A549 (cell line): ENCODE measurements at regions not wholly inside any gene's neighbourhood (a gene's known extent, or its start where the extent isn't known, plus 50 kb on each side); places are given as distances from the start of the nearest gene placed in this dataset.

Experiments
- ATAC-seq, 2 experiments: fragments of 200-7000 bp in 1 of 2; fragments of >200 bp in 1 of 2; cut with Nextera tagmentation in 1 of 2; cut with Tn5 transposase in 1 of 2; 3 replicates each; pipeline versions ENCODE4 v1.8.0 to v1.9.1; 2018 to 2020; ENCODE audit warnings: mild to moderate bottlenecking in 1 of 2, moderate library complexity in 1 of 2
- CTCF ChIA-PET: fragments of 300-600 bp; sonication (Branson Sonifier 250); formaldehyde crosslinking; extraction: SDS; loops from one replicate; lab custom pipeline; 2021; ENCODE audit warnings: antibody characterized with exemption, inconsistent platforms; lab: Yijun Ruan, JAX
- POLR2A ChIA-PET: fragments of 350-600 bp; formaldehyde crosslinking; extraction: SDS; loops from one replicate; lab custom pipeline; 2021; ENCODE audit warnings: antibody characterized with exemption, inconsistent platforms; lab: Yijun Ruan, JAX
- DNase-seq, 2 experiments: peaks; one replicate each; pipeline versions ENCODE4 v3.0.0 to v3.0.0-alpha.2; 2011 to 2016; ENCODE audit warnings: low read depth in 1 of 2, low spot score in 1 of 2
- FAIRE-seq: peaks from 2 replicates; lab custom pipeline; 2011; peaks lifted over from hg19 to GRCh38; lab: Jason Lieb, UNC
- H3K27ac ChIP-seq, 2 experiments: fragments of >200 bp; sonication (Bioruptor Twin); formaldehyde crosslinking; 3 replicates each; pipeline ENCODE4 v1.5.1; 2016 to 2017
- H3K4me1 ChIP-seq: fragments of >200 bp; sonication (Bioruptor Twin); formaldehyde crosslinking; 3 replicates; pipeline ENCODE4 v1.6.1; 2016
- H3K4me2 ChIP-seq: fragments of >200 bp; sonication (Bioruptor Twin); formaldehyde crosslinking; 3 replicates; pipeline ENCODE4 v1.6.1; 2016
- H3K4me3 ChIP-seq: fragments of >200 bp; sonication (Bioruptor Twin); formaldehyde crosslinking; 3 replicates; pipeline ENCODE4 v1.5.1; 2016
- H3K9me3 ChIP-seq: fragments of >200 bp; sonication (Bioruptor Twin); formaldehyde crosslinking; 3 replicates; pipeline ENCODE4 v1.6.1; 2016
- BCL3 ChIP-seq: fragments of >200 bp; sonication (Bioruptor Twin); formaldehyde crosslinking; IDR thresholded peaks from 3 replicates; pipeline ENCODE4 v1.6.1; 2016
- BHLHE40 ChIP-seq: IDR thresholded peaks from 2 replicates; pipeline ENCODE4 v1.6.1; 2012; ENCODE audit warnings: low read depth, low read length, inconsistent platforms
- CEBPB ChIP-seq, 2 experiments: fragments of >200 bp in 1 of 2; sonication (Bioruptor Twin) in 1 of 2; formaldehyde crosslinking in 1 of 2; IDR thresholded peaks; 2 replicates each; pipeline ENCODE4 v1.6.1; 2012 to 2016
- CTCF ChIP-seq: fragments of >200 bp; sonication (Bioruptor Twin); formaldehyde crosslinking; IDR thresholded peaks from 3 replicates; pipeline ENCODE4 v1.5.1; 2016
- EHMT2 ChIP-seq: fragments of 200-600 bp; sonication (generic); IDR thresholded peaks from 2 replicates; pipeline ENCODE4 v1.6.1; 2016; ENCODE audit warnings: antibody characterized with exemption, low read depth, mild to moderate bottlenecking, moderate library complexity
- ESRRA ChIP-seq: fragments of 150-350 bp; IDR thresholded peaks from 2 replicates; pipeline ENCODE4 v1.6.1; 2014; ENCODE audit warnings: mild to moderate bottlenecking, low read length, borderline replicate concordance
- FOSL2 ChIP-seq, 2 experiments: fragments of 450-650 bp in 1 of 2; fragments of >200 bp in 1 of 2; sonication (Bioruptor Twin) in 1 of 2; formaldehyde crosslinking; IDR thresholded peaks; 2 replicates each; pipeline versions ENCODE4 v1.5.0 to v1.6.1; 2016 to 2020; ENCODE audit warnings: mild to moderate bottlenecking in 1 of 2, moderate library complexity in 1 of 2
- HEYL ChIP-seq: fragments of 250-450 bp; sonication (Bioruptor Pico); IDR thresholded peaks from 2 replicates; pipeline ENCODE4 v1.8.0; 2021; ENCODE audit warnings: mild to moderate bottlenecking, moderate library complexity
- JUN ChIP-seq, 2 experiments: fragments of >200 bp; sonication (Bioruptor Twin); formaldehyde crosslinking; IDR thresholded peaks; 2 replicates in 1 of 2; 3 replicates in 1 of 2; pipeline ENCODE4 v1.6.1; 2016 to 2017
- JUNB ChIP-seq: fragments of >200 bp; sonication (Bioruptor Twin); formaldehyde crosslinking; IDR thresholded peaks from 2 replicates; pipeline ENCODE4 v1.6.1; 2016
- MAZ ChIP-seq: fragments of 150-350 bp; IDR thresholded peaks from 2 replicates; pipeline ENCODE4 v1.6.1; 2014; ENCODE audit warnings: antibody characterized with exemption, low read depth, low read length, borderline replicate concordance
- MYC ChIP-seq: IDR thresholded peaks from 2 replicates; pipeline ENCODE4 v1.6.1; 2012; ENCODE audit warnings: mild to moderate bottlenecking, inconsistent platforms, low read length, improper control_type of control experiment, borderline replicate concordance
- NPAS2 ChIP-seq: fragments of 250-450 bp; sonication (Bioruptor Pico); IDR thresholded peaks from 2 replicates; pipeline ENCODE4 v1.8.0; 2022; ENCODE audit warnings: mild to moderate bottlenecking, moderate library complexity, borderline replicate concordance
- NR3C1 ChIP-seq: fragments of >200 bp; sonication (Bioruptor Twin); formaldehyde crosslinking; IDR thresholded peaks from 3 replicates; pipeline ENCODE4 v1.6.1; 2017
- POLR2AphosphoS2 ChIP-seq: conservative IDR thresholded peaks from 2 replicates; pipeline ENCODE4 v1.6.1; 2012; ENCODE audit warnings: low read length, improper control_type of control experiment, inconsistent platforms
- RARB ChIP-seq: fragments of 250-450 bp; sonication (Bioruptor Pico); IDR thresholded peaks from 2 replicates; pipeline ENCODE4 v1.8.0; 2021; ENCODE audit warnings: mild to moderate bottlenecking, moderate library complexity
- RCOR1 ChIP-seq: fragments of 150-350 bp; IDR thresholded peaks from 2 replicates; pipeline ENCODE4 v1.6.1; 2014; ENCODE audit warnings: antibody characterized with exemption, low read length, low read depth
- SMC3 ChIP-seq: fragments of >200 bp; sonication (Bioruptor Twin); formaldehyde crosslinking; IDR thresholded peaks from 3 replicates; pipeline ENCODE4 v1.6.1; 2018; ENCODE audit warnings: inconsistent platforms
- SREBF2 ChIP-seq: fragments of 450-650 bp; IDR thresholded peaks from 2 replicates; pipeline ENCODE4 v1.6.1; 2014; ENCODE audit warnings: mild to moderate bottlenecking, moderate library complexity
- TFCP2L1 ChIP-seq: fragments of 250-450 bp; sonication (Bioruptor Pico); IDR thresholded peaks from 2 replicates; pipeline ENCODE4 v1.5.0; 2021; ENCODE audit warnings: mild to moderate bottlenecking
- USF2 ChIP-seq: fragments of 450-650 bp; IDR thresholded peaks from 2 replicates; pipeline ENCODE4 v1.6.1; 2014; ENCODE audit warnings: antibody characterized with exemption
- ZC3H11A ChIP-seq: fragments of 450-650 bp; IDR thresholded peaks from 2 replicates; pipeline ENCODE4 v1.6.1; 2014; ENCODE audit warnings: antibody characterized with exemption, mild to moderate bottlenecking
- WGBS: methylation state at CpG from one replicate; pipeline ENCODE4 v1.1.6; 2017; ENCODE audit errors: missing lambda C conversion rate; 5-methylcytosine and 5-hydroxymethylcytosine counted together

- H3K4me1 ChIP-seq = peaks cover 11% of the 10 kb centered on the region; the same call in 1 of the 3 replicates
- POLR2A ChIA-PET = no interaction called here
- no peaks in the 10 kb centered on the region for H3K9me3 ChIP-seq
- no peak overlapping the region for H3K4me2 ChIP-seq
- no peak for TF ChIP-seq JUN (IDR thresholded peaks at IDR 0.05)
- TF ChIP-seq FOSL2 (IDR thresholded peaks at IDR 0.05) = no peak
- no peak for TF ChIP-seq FOSL2 (CRISPR knock-in tag; IDR thresholded peaks at IDR 0.05)
- no peak for TF ChIP-seq MYC
- TF ChIP-seq ESRRA = no peak
- no peak for TF ChIP-seq JUNB
- no peak overlapping the region for H3K27ac ChIP-seq
- no peak overlapping the region for H3K4me3 ChIP-seq
- DNase-seq = no peak
- ATAC-seq = no peak
- FAIRE-seq = no peak
- CTCF ChIA-PET = no interaction called here
These were observed 856.2 kb downstream of the TUSC7 start for GRCh38 chr3:117565777-117566176.

GRCh38 chr3:117566926-117567325 is 857.3 kb downstream of the TUSC7 start:
- Histone ChIP-seq H3K27ac (no peak overlapping the region), H3K4me3 (no peak overlapping the region), H3K4me1 (peaks cover 11% of the 10 kb centered on the region; the same call in 1 of the 3 replicates), H3K9me3 (no peaks in the 10 kb centered on the region), H3K4me2 (no peak overlapping the region)
- no peak for TF ChIP-seq NR3C1
- TF ChIP-seq SREBF2 = no peak
- no peak for TF ChIP-seq ZC3H11A
- no peak for TF ChIP-seq RCOR1
- TF ChIP-seq TFCP2L1 (CRISPR knock-in tag) = no peak
- TF ChIP-seq BCL3 = no peak
- TF ChIP-seq CTCF = no peak
- ChIA-PET POLR2A (no interaction called here), CTCF (no interaction called here)
- DNase-seq (no peak), FAIRE-seq (no peak), ATAC-seq (no peak)
- 24% methylated on average over 2 of the region's 2 CpGs for WGBS

GRCh38 chr3:117567382-117567781 is 857.8 kb downstream of the TUSC7 start:
- CTCF ChIA-PET = no interaction called here
- H3K4me2 ChIP-seq = no peak overlapping the region
- no peak overlapping the region for H3K27ac ChIP-seq
- POLR2A ChIA-PET = no interaction called here
- TF ChIP-seq BHLHE40 (no peak), POLR2AphosphoS2 (no peak), ZC3H11A (no peak), RARB (CRISPR knock-in tag) (no peak), MAZ (no peak)
- WGBS = 20% methylated on average over 3 of the region's 3 CpGs
- H3K9me3 ChIP-seq = no peaks in the 10 kb centered on the region
- DNase-seq (no peak), FAIRE-seq (peak; percentile 63), ATAC-seq (no peak)
- no peak overlapping the region for H3K4me3 ChIP-seq
- peaks cover 11% of the 10 kb centered on the region; the same call in 1 of the 3 replicates for H3K4me1 ChIP-seq

- FAIRE-seq = no peak
- no peak for TF ChIP-seq SMC3
- TF ChIP-seq HEYL (CRISPR knock-in tag) = no peak
- TF ChIP-seq EHMT2 = no peak
- no peak for TF ChIP-seq NPAS2 (CRISPR knock-in tag)
- TF ChIP-seq CEBPB (IDR thresholded peaks at IDR 0.05) = peak; percentile 36 to 55; a peak in 1 of 4 replicates
- TF ChIP-seq USF2 = no peak
- no peak for TF ChIP-seq JUNB
- TF ChIP-seq RCOR1 = no peak
- TF ChIP-seq, all 56 proteins: peak for 1
- H3K4me2 ChIP-seq = no peak overlapping the region
- no peak for ATAC-seq
- peaks cover 8% of the 10 kb centered on the region; the same call in 1 of the 3 replicates for H3K4me1 ChIP-seq
- H3K9me3 ChIP-seq = no peaks in the 10 kb centered on the region
- ChIA-PET POLR2A (no interaction called here), CTCF (no interaction called here)
- no peak overlapping the region for H3K4me3 ChIP-seq
- no peak overlapping the region for H3K27ac ChIP-seq
- DNase-seq = no peak
These were observed 858.3 kb downstream of the TUSC7 start for GRCh38 chr3:117567906-117568305.
